GM12891 (cell line): ENCODE measurements at regions not wholly inside any gene's neighbourhood (a gene's known extent, or its start where the extent isn't known, plus 50 kb on each side); places are given as distances from the start of the nearest gene placed in this dataset.

ENCODE experiments used
- DNase-seq: peaks from one replicate; pipeline ENCODE4 v3.0.0; 2011; ENCODE audit warnings: low spot score; ENCODE audit not compliant: insufficient read length
- FAIRE-seq: peaks from 2 replicates; lab custom pipeline; 2011; peaks lifted over from hg19 to GRCh38; lab: Jason Lieb, UNC
- PAX5 ChIP-seq: IDR thresholded peaks from 2 replicates; pipeline ENCODE4 v1.6.1; 2011; ENCODE audit warnings: low read length, moderate library complexity, mild to moderate bottlenecking; ENCODE audit not compliant: insufficient read depth, severe bottlenecking
- POLR2A ChIP-seq: IDR thresholded peaks from 2 replicates; pipeline ENCODE4 v1.6.1; 2011; ENCODE audit warnings: low read depth, low read length, control low read depth
- POLR2AphosphoS5 ChIP-seq: IDR thresholded peaks from 2 replicates; pipeline ENCODE4 v1.6.1; 2011; ENCODE audit warnings: low read depth, low read length, control low read depth
- POU2F2 ChIP-seq: IDR thresholded peaks from 2 replicates; pipeline ENCODE4 v1.6.1; 2011; ENCODE audit warnings: low read depth, mild to moderate bottlenecking, control low read depth, low read length, moderate library complexity
- SPI1 ChIP-seq: IDR thresholded peaks from 2 replicates; pipeline ENCODE4 v1.6.1; 2011; ENCODE audit warnings: low read depth, low read length, control low read depth
- TAF1 ChIP-seq: IDR thresholded peaks from 2 replicates; pipeline ENCODE4 v1.6.1; 2011; ENCODE audit warnings: low read depth, low read length, control low read depth

GRCh38 chr4:123609829-123610228, 213.2 kb downstream of the SPRY1 start:
- TF ChIP-seq TAF1, result no peak
- TF ChIP-seq POU2F2, result no peak
- FAIRE-seq (no peak), DNase-seq (no peak)

- no peak for DNase-seq
- FAIRE-seq, result no peak
- TF ChIP-seq SPI1 (no peak), POLR2AphosphoS5 (no peak), POU2F2 (no peak), PAX5 (no peak), TAF1 (no peak), POLR2A (no peak)
Measured at GRCh38 chr4:123613586-123614344, 217.2 kb downstream of the SPRY1 start.

- DNase-seq (no peak), FAIRE-seq (no peak)
- TF ChIP-seq SPI1 (no peak), POLR2AphosphoS5 (no peak), TAF1 (no peak), POU2F2 (no peak), PAX5 (no peak), POLR2A (no peak)
Measured at GRCh38 chr4:123615901-123616300, 219.3 kb downstream of the SPRY1 start.

- FAIRE-seq (peak; percentile 41), DNase-seq (no peak)
- TF ChIP-seq TAF1 (no peak), POLR2A (no peak), SPI1 (peak; percentile 31; the same call in 1 of the 2 replicates)
Measured at GRCh38 chr4:123616951-123617461, 220.4 kb downstream of the SPRY1 start.

GRCh38 chr4:123617791-123618190, 221.2 kb downstream of the SPRY1 start:
- no peak for DNase-seq
- no peak for FAIRE-seq
- no peak for TF ChIP-seq POLR2A

- FAIRE-seq (no peak), DNase-seq (no peak)
- TF ChIP-seq SPI1, result no peak
- no peak for TF ChIP-seq POLR2A
- TF ChIP-seq PAX5, result no peak
- no peak for TF ChIP-seq POLR2AphosphoS5
Measured at GRCh38 chr4:123618606-123619005, 222.0 kb downstream of the SPRY1 start.

GRCh38 chr4:123619326-123619725, 222.7 kb downstream of the SPRY1 start:
- no peak for DNase-seq
- no peak for FAIRE-seq
- TF ChIP-seq PAX5, result no peak
- TF ChIP-seq TAF1, result no peak
- TF ChIP-seq POLR2AphosphoS5, result no peak
- no peak for TF ChIP-seq SPI1
- no peak for TF ChIP-seq POU2F2
- no peak for TF ChIP-seq POLR2A

GRCh38 chr4:123619895-123620294, 223.3 kb downstream of the SPRY1 start:
- DNase-seq (no peak), FAIRE-seq (no peak)
- TF ChIP-seq POLR2AphosphoS5 (no peak), POU2F2 (no peak), PAX5 (no peak), TAF1 (no peak), POLR2A (no peak), SPI1 (no peak)

GRCh38 chr4:123621072-123621705, 224.6 kb downstream of the SPRY1 start:
- DNase-seq, result no peak
- FAIRE-seq, result no peak
- TF ChIP-seq POLR2AphosphoS5 (no peak), TAF1 (no peak), POU2F2 (no peak), PAX5 (no peak), POLR2A (no peak), SPI1 (no peak)

GRCh38 chr4:123622572-123622971, 226.0 kb downstream of the SPRY1 start:
- DNase-seq (no peak), FAIRE-seq (no peak)
- TF ChIP-seq TAF1, result no peak
- TF ChIP-seq POLR2A, result no peak
- no peak for TF ChIP-seq POLR2AphosphoS5
- no peak for TF ChIP-seq PAX5
- TF ChIP-seq SPI1, result no peak
- no peak for TF ChIP-seq POU2F2

GRCh38 chr4:123623611-123624010, 227.0 kb downstream of the SPRY1 start:
- no peak for FAIRE-seq
- TF ChIP-seq POU2F2 (no peak), PAX5 (no peak), SPI1 (no peak), TAF1 (no peak), POLR2AphosphoS5 (no peak), POLR2A (no peak)
- DNase-seq, result no peak

GRCh38 chr4:123624959-123625358, 228.4 kb downstream of the SPRY1 start:
- no peak for DNase-seq
- FAIRE-seq, result no peak
- TF ChIP-seq SPI1 (no peak), PAX5 (no peak), POU2F2 (no peak)
